Pancreas (tissue), 10 donors: ENCODE measurements at regions not wholly inside any gene's neighbourhood (a gene's known extent, or its start where the extent isn't known, plus 50 kb on each side); places are given as distances from the start of the nearest gene placed in this dataset.

Experiments
- ATAC-seq, 4 donors: fragments of 200-7000 bp; cut with Tn5 transposase; one replicate each; pipeline versions ENCODE4 v1.8.0 to v1.9.1; 2020; ENCODE audit warnings: mild to moderate bottlenecking in 4 of 4, moderate library complexity in 4 of 4
- DNase-seq, 6 donors: peaks; one replicate each; pipeline ENCODE4 v3.0.0-alpha.2; 2020
- FAIRE-seq: peaks from 2 replicates; lab custom pipeline; 2012; peaks lifted over from hg19 to GRCh38; lab: Jason Lieb, UNC
- H3K27ac ChIP-seq, 4 donors: fragments of 200-600 bp; sonication (generic); 1 replicate in 3 of 4; 2 replicates in 1 of 4; pipeline versions ENCODE4 v1.5.0 to v1.8.0; 2020
- H3K27me3 ChIP-seq, 4 donors: fragments of 200-600 bp; one replicate each; pipeline ENCODE4 v1.8.0; 2021
- H3K36me3 ChIP-seq, 3 donors: fragments of 200-600 bp; sonication (generic) in 1 of 3; one replicate each; pipeline versions ENCODE4 v1.5.0 to v1.8.0; 2020 to 2021
- H3K4me1 ChIP-seq, 3 donors: fragments of 200-600 bp; one replicate each; pipeline ENCODE4 v1.8.0; 2021
- H3K4me3 ChIP-seq, 4 donors: fragments of 200-600 bp; sonication (generic) in 2 of 4; one replicate each; pipeline versions ENCODE4 v1.5.0 to v1.8.0; 2020 to 2021
- H3K9me3 ChIP-seq, 4 donors: fragments of 200-600 bp; one replicate each; pipeline ENCODE4 v1.8.0; 2021
- CTCF ChIP-seq, 4 donors: fragments of 200-600 bp; sonication (generic) in 3 of 4; IDR thresholded peaks; one replicate each; pipeline versions ENCODE4 v1.5.0 to v1.8.0; 2021; ENCODE audit warnings: antibody characterized with exemption in 4 of 4
- WGBS, 2 donors: extraction: QIAGEN DNeasy Blood & Tissue Kit; methylation state at CpG; one replicate each; pipeline ENCODE4 v1.1.7; 2013; 5-methylcytosine and 5-hydroxymethylcytosine counted together
- intact Hi-C, 3 donors: fragments of 100-400 bp; cut with DNase I; formaldehyde crosslinking; loops; one replicate each; pipeline versions ENCODE4 v1.11.1 to v1.14.2; 2022
- donor health status: healthy with polysubstance abuse.
- donor health status: DM: no; HTN: no; CAD: no; lungs with moderate emphysema.
- donor health status: DM: no; HTN: no; CAD: no.
- donor health status: control.
- donor health status: control.
- donor health status: Bipolar disorder and iron deficiency.
- donor health status: DM: yes; HTN: yes; CAD: no.
- donor health status: DM: no; HTN: no; CAD: no.
- donor health status: DM: no; HTN: no; CAD: no.
- donor health status: DM: yes; HTN: yes; CAD: no.

- intact Hi-C loops: no loop called here
- WGBS, 2 donors: 67 to 87% methylated on average over 6 of the region's 6 CpGs
- ATAC-seq (no peak), FAIRE-seq (no peak), DNase-seq (no peak)
- H3K36me3 ChIP-seq: no peaks in the 10 kb centered on the region
- no peaks in the 10 kb centered on the region for H3K9me3 ChIP-seq
- peaks cover 0 to 3% (median 0%) of the 10 kb centered on the region in 4 donors for H3K27me3 ChIP-seq
- no peak overlapping the region for H3K4me3 ChIP-seq
- no peak for TF ChIP-seq CTCF (IDR thresholded peaks at IDR 0.05)
- H3K4me1 ChIP-seq: no peaks in the 10 kb centered on the region
- no peak overlapping the region for H3K27ac ChIP-seq
These were observed 422.4 kb downstream of the DOK5 start for GRCh38 chr20:54897787-54898186.

- H3K27me3 ChIP-seq: peaks cover 0 to 2% (median 0%) of the 10 kb centered on the region in 4 donors
- no peaks in the 10 kb centered on the region for H3K4me1 ChIP-seq
- H3K27ac ChIP-seq: no peak overlapping the region
- WGBS, 2 donors: 44 to 63% methylated on average over 3 of the region's 3 CpGs
- no peaks in the 10 kb centered on the region for H3K9me3 ChIP-seq
- no peak for DNase-seq
- H3K4me3 ChIP-seq: no peak overlapping the region
- FAIRE-seq: no peak
- ATAC-seq: no peak
- TF ChIP-seq CTCF (IDR thresholded peaks at IDR 0.05): no peak
- H3K36me3 ChIP-seq: no peaks in the 10 kb centered on the region
- intact Hi-C loops: no loop called here
These were observed 416.5 kb downstream of the DOK5 start for GRCh38 chr20:54891907-54892306.

GRCh38 chr20:54879393-54879792 lies 404.0 kb downstream of the DOK5 start:
- Histone ChIP-seq H3K27ac (no peak overlapping the region), H3K4me3 (no peak overlapping the region), H3K27me3 (no peaks in the 10 kb centered on the region), H3K36me3 (no peaks in the 10 kb centered on the region), H3K9me3 (no peaks in the 10 kb centered on the region), H3K4me1 (no peaks in the 10 kb centered on the region)
- WGBS, 2 donors: 36 to 54% methylated on average over 1 of the region's 1 CpG
- no peak for DNase-seq
- FAIRE-seq: no peak
- TF ChIP-seq CTCF (IDR thresholded peaks at IDR 0.05): no peak
- intact Hi-C loops: no loop called here
- ATAC-seq: no peak

- no peak for FAIRE-seq
- ATAC-seq: no peak
- no peaks in the 10 kb centered on the region for H3K9me3 ChIP-seq
- no peaks in the 10 kb centered on the region for H3K4me1 ChIP-seq
- no peak for DNase-seq
- H3K27me3 ChIP-seq: no peaks in the 10 kb centered on the region
- no peak overlapping the region for H3K27ac ChIP-seq
- intact Hi-C loops: no loop called here
- no peaks in the 10 kb centered on the region for H3K36me3 ChIP-seq
- no peak overlapping the region for H3K4me3 ChIP-seq
- 68 to 74% methylated on average over 3 of the region's 3 CpGs for WGBS, 2 donors
- TF ChIP-seq CTCF (IDR thresholded peaks at IDR 0.05): no peak
These were observed 399.9 kb downstream of the DOK5 start for GRCh38 chr20:54875307-54875706.

- TF ChIP-seq CTCF (IDR thresholded peaks at IDR 0.05): no peak
- 72 to 81% methylated on average over 5 of the region's 5 CpGs for WGBS, 2 donors
These were observed 399.3 kb downstream of the DOK5 start for GRCh38 chr20:54874718-54875117.

More at GRCh38 chr20:54874718-54875117, 399.3 kb downstream of the DOK5 start:
- intact Hi-C loops: no loop called here
- no peak for ATAC-seq
- no peaks in the 10 kb centered on the region for H3K36me3 ChIP-seq
- no peaks in the 10 kb centered on the region for H3K4me1 ChIP-seq
- DNase-seq: no peak
- no peak overlapping the region for H3K4me3 ChIP-seq
- H3K27me3 ChIP-seq: no peaks in the 10 kb centered on the region
- H3K27ac ChIP-seq: no peak overlapping the region
- no peak for FAIRE-seq
- no peaks in the 10 kb centered on the region for H3K9me3 ChIP-seq
